IPS-NIHi7 (cell line): ENCODE measurements at regions not wholly inside any gene's neighbourhood (a gene's known extent, or its start where the extent isn't known, plus 50 kb on each side); places are given as distances from the start of the nearest gene placed in this dataset.
"Not testable (repeated sequence)": the region's sequence is repeated elsewhere in the genome, so short reads cannot be mapped to it uniquely, and the experiment has no call there.

Source experiments
- DNase-seq: peaks from one replicate; pipeline ENCODE4 v3.0.0; 2012; ENCODE audit warnings: mixed read lengths; ENCODE audit errors: extremely low spot score

DNA sequence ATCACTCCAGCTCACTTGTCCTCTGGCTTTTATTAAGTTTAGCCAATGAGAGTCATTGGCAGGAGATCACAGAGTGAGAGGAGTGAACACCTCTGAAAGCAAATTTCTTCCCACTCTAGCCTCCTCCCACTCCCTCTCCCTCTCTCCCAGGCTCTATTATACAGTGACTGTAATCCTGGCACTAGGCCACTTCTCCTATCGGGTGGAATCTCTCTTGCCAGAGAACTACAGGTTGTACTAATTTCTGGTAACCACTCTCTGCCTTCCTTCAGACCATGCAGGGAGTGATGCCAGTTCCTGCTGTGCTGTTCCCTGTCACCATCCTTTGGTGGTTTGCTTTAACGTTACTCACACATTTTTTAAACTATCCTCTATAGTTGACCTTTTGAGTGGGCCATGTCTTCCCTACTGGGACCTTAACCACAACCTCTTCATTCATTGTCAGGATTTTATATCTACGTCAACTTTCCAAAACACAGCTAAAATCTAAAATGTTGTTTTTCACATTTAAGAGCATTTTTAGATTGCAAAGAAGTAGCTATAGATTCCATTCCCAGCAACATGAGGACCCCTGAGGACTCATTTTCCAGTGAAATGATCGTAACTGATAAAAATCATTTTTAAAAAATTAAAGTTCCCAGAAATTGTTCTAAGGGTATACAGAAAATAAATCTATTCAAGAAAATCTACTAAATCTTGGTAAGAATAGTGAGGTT lies 217.1 kb downstream of the MREG start:
- no peak for DNase-seq

DNA sequence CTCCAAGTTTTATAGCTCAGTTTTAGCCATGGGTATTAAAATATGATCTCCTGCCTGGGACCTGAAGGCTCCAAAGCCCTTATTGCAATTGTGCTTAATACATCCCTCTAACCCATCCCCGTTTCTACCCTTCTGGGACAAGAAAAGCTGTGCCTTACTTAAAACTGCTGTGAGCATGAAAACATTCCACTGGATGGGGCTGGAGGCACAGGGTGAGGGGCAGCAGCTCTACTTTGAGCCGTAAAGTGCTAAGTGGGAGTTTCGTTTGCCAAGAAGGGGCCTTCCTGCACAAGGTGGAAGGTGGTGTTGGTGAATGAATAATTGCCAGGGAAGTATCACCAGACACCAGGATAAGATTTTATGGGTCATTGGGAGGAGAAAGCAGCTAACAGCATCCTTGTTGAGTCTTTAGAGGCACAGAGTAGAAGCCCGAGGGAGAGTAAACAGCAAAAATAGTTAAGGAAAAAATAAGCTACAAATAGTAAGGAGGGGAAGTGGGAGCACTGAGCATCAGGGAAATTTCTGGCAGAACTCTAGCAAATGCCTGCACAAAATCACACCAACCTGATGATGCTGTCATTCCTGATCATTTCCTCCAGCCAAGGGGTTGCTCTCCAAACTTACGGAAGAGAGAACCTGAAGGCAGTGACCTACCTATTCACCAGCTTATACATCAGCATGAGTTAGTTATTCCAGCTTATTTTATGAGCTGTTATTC lies 218.4 kb downstream of the MREG start:
- peak; percentile 67 for DNase-seq

DNA sequence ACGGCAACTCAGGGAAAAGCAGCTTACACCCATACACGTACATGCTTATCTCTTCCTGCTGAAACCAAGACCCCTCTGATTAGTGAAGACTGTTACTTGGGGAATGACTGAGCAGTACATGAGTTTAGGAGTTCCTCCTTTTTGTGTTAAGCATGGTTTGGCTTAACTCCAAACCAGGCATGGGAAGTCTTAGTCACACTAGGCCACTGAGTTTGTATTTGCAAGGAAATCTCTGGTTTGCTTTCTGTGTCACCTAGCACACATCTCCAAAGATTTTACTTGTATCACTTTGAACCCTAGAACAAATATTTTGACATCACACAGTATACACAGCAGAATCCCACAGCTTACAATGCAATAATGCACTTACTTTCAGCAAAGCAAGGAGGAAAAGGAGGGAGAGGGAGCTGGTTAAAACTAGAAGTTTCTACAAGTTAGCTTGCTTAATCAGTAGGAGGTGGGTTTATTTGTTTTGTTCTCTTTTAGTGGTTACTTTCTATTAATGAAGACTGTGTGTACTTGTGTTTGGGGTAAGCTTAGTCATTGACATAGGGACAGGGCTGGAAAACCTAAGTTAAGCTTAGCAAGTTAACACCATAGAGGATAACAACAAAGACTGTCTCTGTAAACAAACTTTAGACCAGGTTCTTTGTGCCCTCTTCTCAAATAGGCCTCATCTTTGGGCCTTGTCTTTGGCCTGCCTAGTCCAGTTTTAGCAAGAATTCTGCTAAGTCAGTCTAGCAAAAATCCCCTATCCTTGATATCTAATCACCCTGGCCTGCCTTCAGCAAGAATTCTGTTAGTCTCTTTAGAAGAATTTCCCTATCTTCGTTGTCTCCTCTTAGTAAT lies 219.4 kb downstream of the MREG start:
- DNase-seq = no peak

DNA sequence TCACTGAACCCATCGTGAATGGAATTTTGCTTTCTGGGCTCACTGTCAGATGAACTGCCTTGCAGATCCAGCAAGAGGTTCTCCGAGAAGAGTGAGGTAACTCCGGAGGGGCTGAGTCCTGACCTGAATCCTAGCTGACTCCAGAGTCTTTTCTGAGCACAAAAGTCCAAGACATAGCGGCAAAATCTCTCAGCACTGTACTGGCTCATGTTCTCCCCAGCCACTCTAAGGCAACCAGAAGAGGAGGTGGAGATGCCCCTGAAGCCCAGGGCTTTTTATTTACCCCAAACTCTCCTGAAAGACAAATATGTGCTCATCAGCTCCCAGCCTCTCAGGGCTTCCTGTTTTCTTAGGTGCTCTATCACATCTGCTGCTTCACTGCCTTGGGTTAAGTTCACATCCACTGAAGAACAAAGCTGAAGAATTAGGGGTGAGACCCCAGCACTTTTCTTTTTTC lies 221.8 kb downstream of the MREG start:
- no peak for DNase-seq

DNA sequence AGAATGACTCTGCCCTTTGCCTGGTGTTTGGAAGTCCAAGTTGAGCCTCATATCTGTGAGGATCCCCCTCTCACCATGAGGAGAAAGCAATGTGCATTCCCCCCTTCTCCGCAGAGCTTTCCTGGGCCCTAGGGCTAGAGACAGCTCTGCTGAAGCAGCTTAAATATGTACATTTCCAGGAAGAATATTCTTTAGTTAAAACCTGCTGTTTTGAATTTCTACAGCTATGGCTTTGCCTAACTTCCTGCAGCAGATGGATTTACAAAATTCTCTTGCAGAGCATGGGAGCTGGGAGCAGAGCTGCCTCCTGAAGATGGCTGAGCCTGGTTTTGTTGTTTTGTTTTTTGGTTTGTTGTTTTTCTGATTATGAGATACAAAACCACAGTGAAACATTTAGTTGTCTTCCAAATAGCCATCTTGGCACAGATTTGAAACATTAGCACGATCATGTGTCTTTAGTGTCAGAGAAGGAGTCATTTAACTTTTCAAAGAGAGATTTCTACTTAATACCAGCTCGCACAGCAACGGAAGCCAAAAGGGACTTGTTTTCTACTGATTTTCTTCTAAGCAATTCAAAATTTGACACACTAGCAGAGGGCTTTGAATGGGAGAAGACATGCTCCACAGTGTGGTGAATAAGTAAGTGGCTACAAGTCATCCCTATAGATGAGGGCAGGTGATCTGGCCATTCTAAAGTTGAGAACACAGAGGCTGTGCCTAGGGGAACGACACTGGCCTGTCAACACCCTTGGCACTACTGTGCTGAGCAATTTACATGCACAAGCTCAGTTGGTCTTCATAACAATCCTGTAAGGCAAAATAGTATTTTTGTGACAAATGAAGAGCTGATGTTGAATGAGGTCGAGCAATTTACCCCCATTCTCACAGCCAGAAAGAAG lies 222.6 kb downstream of the MREG start:
- no peak for DNase-seq

DNA sequence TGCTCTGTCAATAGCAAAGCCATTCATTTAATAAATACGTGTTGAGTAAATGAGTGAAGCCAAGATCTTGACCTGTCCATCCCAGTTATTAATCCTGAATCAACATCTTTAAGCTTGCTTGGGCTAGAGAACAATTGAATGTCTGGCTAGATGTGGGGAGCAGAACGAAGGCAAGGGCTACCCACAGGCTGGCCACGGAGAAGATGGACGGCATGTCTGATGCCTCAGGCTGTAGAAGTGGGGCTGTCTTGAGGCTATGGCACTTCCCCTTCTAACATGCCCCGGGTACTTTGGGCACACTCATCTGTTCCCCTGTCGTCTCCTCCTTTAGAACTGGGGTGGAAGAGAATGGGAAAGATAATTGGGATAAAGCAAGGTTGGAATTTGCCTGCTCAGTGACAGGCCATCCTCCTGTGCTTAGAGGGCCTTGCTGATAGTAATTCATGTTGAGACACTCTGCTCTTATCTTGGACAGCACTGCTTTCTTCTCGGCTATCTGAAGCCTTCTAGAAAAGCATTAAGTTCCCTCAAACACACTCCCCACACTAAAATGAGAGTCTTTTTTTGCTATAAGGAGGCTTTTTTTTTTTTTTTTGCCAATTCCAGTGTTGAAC lies 225.7 kb downstream of the MREG start:
- no peak for DNase-seq

DNA sequence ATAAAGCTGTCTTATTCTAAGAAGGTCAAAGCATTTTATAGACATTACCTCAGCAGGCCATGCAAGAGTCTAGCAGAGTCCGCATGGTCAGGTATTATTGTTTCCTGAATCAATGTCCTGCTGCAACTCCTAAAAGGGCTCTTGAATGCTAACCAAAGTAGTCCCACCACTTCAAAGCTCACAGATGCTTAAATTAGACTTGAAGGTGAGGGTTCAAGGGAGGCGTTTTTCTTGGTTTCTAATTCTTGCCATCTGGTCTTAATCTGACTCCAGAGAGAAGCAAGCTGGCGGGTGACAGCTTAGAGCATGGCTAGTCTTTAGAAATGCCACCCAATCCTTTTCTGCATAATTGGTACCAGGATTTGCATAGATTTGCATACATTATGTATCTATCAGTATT lies 226.3 kb downstream of the MREG start:
- DNase-seq = no peak

DNA sequence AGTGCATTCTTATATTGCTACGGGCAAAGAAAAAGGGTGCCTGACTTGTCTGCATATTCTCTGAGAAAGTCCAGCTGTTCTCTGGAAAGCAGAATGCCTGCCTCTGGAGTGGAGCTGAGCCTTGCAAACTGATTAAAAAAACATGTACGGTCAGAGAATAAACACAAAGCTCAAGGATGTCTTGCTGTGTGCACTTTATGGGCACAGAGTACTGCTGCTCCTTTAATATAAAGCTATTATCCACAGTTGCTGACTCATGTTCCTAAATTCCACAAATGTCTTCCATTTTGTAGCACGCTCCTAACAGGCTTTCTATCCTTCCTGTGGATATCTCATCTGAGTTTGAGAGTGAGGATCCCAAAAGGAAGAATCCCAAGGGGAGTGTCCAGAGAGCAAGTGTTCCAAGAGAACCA lies 229.0 kb downstream of the MREG start:
- no peak for DNase-seq

DNA sequence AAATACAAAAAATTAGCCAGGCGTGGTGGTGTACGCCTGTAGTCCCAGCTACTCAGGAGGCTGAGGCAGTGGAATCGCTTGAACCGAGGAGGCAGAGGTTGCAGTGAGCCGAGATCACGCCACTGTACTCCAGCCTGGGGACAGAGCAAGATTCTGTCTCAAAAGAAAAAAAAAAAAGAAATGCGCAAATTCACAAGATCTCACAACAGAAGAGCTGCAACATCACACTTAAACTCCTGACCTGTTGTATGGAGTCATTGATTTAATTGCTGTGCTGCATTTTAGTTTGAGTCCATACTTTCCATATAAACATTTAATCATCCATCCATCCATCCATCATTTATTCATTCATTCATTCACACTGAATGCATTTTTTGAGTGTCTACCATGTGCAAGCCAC lies 229.7 kb downstream of the MREG start:
- not testable (repeated sequence) for DNase-seq

DNA sequence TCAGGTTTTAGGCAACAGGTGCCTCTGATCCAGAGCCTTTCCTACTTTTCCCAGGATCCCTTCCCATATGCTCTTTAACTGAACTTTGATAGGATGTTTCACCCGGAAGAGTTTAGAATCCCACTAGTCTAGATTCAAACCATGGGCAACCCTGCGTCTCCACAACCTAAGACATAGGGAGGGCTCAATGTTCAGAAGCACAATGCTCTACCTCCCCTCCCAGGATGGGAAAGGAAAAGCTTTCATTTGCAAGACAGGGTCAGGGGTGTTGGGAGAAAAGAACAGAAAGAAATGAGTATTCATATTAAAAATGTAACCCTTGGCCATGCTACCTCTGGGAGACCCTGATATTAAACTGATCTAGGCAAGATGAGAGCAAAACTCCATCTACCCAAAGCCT lies 230.4 kb downstream of the MREG start:
- DNase-seq = no peak

DNA sequence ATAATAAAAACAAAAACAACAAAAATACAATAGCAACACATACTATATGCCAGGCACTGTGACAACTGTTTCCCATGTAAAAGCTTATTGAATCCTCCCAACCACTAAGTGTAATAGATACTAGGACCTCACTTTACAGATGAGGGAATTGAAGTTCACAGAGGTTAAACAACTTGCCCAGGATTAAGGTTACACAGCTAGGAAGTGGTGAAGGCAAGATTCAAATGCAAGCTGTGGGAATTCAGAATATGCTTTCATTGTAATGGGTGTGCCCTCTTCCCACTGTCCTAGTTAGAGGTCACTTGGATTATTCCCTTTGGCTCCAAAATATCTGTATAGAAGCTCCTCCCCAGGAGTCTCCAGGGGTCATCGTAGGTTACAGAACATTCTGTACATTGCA lies 231.1 kb downstream of the MREG start:
- no peak for DNase-seq

DNA sequence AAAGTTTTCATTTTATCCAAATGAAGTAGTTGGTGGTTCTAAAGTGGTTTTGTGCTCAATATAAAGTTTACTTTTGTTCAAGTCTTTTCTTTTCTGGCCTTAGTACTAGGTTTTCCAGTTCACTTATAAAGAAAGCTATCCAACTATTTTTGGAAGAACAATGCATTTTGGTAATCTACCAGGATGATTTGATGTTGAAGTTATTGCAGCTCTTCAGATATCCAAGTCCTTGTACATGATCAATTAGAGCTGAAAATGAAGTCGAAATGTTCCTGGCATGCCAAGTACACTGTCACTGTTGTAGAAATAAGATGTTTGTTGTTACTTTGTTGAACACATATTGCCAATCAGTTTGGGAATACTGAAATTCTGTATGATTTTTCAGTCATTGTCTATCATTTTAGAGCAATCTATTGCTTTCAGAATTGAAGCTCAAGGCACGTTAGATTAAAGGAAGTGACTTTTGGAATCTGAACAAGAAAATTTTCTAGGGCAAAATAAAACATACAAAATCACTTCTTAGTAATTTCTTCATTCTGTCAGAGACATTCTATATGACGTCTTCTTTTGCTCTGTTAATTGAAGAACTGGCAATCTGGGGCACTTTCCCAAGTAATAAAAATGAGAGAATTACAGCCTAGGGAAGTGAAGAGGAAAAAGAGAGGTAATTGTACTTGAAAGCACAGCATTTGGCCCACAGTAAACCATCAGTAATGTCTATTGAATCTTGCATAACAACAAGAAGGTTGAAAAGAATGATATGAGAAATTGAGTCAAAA lies 232.3 kb downstream of the MREG start:
- DNase-seq = no peak

DNA sequence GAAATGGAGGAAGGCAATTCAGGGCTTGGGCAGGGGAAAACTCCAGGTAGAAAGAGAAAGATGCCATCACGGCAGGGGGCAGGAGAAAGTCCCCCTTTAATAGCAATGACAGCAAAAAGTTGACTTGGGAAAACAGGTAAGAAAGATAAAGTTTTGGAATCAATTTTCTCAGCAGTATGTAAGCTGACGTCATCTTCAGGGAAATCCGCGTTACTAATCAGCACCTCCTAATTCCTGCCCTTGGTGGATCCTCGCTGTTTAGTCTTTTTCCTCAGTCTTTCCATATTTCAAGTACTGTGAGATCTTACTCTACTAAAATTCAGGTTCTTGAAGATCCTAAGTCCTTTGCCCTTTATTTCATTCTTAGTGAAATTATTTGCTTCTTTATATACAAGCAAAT lies 233.0 kb downstream of the MREG start:
- no peak for DNase-seq

DNA sequence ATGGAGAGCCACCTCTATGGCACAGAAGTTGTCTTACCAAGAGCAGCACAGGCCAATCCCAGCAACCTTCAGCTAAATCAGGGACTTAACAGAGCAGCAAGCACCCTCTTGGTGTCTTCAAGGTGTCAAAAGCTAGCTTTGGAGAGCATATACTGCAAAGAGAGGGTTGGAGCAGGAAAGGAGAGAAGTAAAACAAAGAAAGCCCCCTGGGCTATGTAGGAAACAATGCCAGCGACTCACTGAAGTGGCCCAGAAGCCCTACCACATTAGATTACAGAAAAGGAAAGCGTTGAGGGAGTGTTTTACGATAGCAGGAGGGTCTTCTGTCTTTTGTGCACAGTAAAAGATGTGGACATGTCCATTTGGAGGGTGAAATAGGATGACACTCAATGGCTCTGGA lies 233.4 kb downstream of the MREG start:
- no peak for DNase-seq

DNA sequence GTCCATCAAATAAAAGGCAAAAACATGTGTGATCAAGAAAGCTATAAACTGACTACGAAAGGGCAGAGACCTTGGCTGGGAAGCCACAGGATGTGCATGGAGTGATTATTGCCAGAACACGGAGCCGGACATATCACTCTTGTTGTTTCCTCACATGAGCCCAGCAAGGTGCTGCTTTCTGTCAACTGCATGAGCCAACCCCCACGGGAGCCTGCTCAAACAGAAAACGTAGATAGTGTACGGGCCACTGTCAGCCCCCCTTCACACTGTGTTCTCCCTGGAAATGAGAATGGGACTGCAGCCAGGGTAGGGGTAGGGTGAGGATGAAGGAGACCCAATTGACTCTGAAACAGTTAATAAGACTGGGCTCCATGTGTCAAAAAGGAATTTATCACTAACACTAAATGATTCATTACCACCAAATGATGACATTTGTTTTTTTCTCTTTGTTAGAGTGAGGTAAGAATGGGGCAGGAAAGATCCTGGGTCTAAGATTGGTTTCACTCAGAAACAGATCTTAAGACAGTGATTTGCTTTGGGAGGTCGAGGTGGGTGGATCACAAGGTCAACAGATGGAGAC lies 235.8 kb downstream of the MREG start:
- DNase-seq = no peak

DNA sequence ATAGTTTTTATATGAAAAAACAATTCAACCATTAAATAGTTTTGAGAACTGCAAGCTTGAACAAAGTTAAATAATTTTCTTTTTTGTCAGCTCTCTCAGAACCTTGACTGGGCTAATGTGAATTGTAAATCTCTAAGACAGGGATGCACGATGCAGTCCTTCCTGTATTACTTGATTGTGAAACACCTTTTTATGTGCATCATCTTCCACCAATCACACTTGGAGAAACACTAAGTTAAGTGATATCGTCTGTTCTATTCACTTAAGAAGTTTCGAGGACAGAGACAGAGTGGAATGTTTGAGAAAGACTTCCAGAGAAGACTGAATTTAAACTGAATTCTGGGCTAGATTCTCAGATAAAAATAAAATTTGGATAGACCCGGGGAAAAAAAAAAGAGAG lies 238.2 kb downstream of the MREG start:
- DNase-seq = no peak

DNA sequence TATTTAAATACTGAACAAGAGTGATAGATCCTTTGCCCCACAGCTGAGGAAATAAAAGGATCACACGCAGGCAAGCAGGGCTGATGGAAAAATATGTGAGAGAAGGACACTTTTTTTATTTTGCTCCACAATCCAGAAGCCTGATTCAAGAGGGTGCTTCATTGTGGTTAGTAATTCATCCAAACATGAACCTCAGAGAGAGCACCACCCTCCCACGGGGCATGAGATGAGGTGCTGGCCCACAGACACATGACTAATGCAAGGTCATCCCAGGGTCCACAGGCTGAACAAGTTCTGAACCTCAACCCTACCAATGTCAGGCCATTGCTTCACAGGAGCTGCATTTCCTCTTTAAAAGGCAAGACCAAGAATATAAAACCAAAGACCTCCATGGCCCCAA lies 239.6 kb downstream of the MREG start:
- no peak for DNase-seq

DNA sequence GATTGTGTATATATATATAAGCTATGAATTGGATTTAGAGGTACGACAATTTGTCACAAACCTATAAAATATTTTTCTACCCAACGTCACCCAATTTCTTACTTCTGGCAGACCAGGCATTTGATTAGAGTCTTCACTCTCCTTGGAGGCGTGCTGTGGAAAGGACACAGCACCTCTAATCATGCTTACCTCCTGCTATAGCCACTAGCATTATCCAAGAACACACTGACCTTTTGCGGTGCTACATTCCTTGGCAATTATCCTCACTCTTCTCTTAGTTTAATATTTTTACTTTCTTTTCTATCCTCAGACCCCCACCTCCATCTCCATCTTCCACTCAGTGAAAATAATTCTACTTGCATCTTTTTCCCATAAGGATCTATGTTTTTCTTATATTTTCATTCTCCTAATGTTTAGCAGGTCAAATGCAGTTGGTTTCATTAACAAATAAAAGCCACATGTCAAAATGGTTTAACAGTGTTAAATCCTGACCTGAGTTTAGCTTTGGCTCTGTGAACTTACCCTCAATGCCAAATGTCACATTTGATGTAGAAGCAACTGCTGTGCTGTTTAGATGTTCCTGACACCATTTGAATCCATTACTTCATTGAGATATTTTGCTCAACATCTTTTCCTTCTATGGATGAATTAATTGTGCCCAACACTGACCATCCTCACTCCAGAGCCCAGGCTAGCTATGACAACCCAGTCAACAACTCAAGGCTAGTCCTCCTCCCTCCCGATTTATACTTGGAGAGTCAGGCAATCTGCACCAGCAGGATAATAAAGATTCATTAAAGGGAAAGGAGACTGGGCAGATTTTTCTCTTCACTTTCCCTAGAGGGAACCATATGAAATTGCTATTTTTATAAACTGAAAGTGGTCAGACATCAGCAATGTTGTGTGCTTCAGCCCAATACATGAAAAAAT lies 240.5 kb downstream of the MREG start:
- no peak for DNase-seq

DNA sequence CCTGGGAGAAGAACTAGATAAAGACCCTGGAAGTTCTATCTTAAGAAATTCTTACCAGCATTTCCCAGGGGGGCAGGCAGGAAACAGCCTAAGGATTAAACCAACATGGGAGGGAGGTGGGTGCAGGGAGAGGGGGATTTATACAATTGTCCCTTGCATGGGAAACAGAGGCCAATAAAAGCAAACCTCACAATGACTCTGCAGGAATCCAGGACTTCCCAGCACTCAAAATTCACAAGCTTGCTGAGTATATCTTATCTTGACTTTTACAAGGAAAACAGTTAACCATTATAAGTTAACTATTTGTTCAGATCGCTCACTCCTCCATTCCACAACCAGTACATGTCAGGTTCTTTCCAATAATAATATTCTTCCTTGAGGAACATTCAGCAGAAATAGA lies 241.3 kb downstream of the MREG start:
- DNase-seq = no peak
